ENCODE measurements at regions not wholly inside any gene's neighbourhood (a gene's known extent, or its start where the extent isn't known, plus 50 kb on each side); places are given as distances from the start of the nearest gene placed in this dataset.

GRCh38 chr6:85997206-85997605 lies 354.5 kb upstream of the SYNCRIP start:
- in situ Hi-C loops (cut with MboI; ENCODE audit: low pct_unique_long_range_greater_than_20kb, low sequenced_read_pairs, unreplicated experiment) = no loop called here
- no peak for DNase-seq (ENCODE audit: low spot score)
- TF ChIP-seq CTCF (IDR thresholded peaks at IDR 0.05; ENCODE audit: extremely low read depth, insufficient read depth, missing control alignments) = no peak

GRCh38 chr6:85996034-85996375 lies 353.3 kb upstream of the SYNCRIP start:
- no peak for DNase-seq (ENCODE audit: low spot score)
- TF ChIP-seq CTCF (IDR thresholded peaks at IDR 0.05; ENCODE audit: extremely low read depth, insufficient read depth, missing control alignments) = no peak
- in situ Hi-C loops (cut with MboI; ENCODE audit: low pct_unique_long_range_greater_than_20kb, low sequenced_read_pairs, unreplicated experiment) = no loop called here

- no peak for TF ChIP-seq CTCF (IDR thresholded peaks at IDR 0.05; ENCODE audit: extremely low read depth, insufficient read depth, missing control alignments)
- in situ Hi-C loops (cut with MboI; ENCODE audit: low pct_unique_long_range_greater_than_20kb, low sequenced_read_pairs, unreplicated experiment) = no loop called here
- no peak for DNase-seq (ENCODE audit: low spot score)
Observed at GRCh38 chr6:85995339-85996033, 352.8 kb upstream of the SYNCRIP start.

- in situ Hi-C loops (cut with MboI; ENCODE audit: low pct_unique_long_range_greater_than_20kb, low sequenced_read_pairs, unreplicated experiment) = no loop called here
Observed at GRCh38 chr6:85986681-85987080, 344.0 kb upstream of the SYNCRIP start.

GRCh38 chr6:85983032-85983659 lies 340.5 kb upstream of the SYNCRIP start:
- in situ Hi-C loops (cut with MboI; ENCODE audit: low pct_unique_long_range_greater_than_20kb, low sequenced_read_pairs, unreplicated experiment) = no loop called here
- no peak for DNase-seq (ENCODE audit: low spot score)
- TF ChIP-seq CTCF (IDR thresholded peaks at IDR 0.05; ENCODE audit: extremely low read depth, insufficient read depth, missing control alignments) = no peak

More at GRCh38 chr6:85986681-85987080, 344.0 kb upstream of the SYNCRIP start:
- TF ChIP-seq CTCF (IDR thresholded peaks at IDR 0.05; ENCODE audit: extremely low read depth, insufficient read depth, missing control alignments) = no peak
- no peak for DNase-seq (ENCODE audit: low spot score)

GRCh38 chr6:85977661-85978060 lies 335.0 kb upstream of the SYNCRIP start:
- TF ChIP-seq CTCF (IDR thresholded peaks at IDR 0.05; ENCODE audit: extremely low read depth, insufficient read depth, missing control alignments) = no peak
- in situ Hi-C loops (cut with MboI; ENCODE audit: low pct_unique_long_range_greater_than_20kb, low sequenced_read_pairs, unreplicated experiment) = no loop called here
- DNase-seq (ENCODE audit: low spot score) = no peak
